HEK293T (cell line): ENCODE measurements at regions not wholly inside any gene's neighbourhood (a gene's known extent, or its start where the extent isn't known, plus 50 kb on each side); places are given as distances from the start of the nearest gene placed in this dataset.

Experiments used
- CTCF ChIA-PET: fragments of 350-600 bp; formaldehyde crosslinking; extraction: SDS; loops from one replicate; lab custom pipeline; 2021; ENCODE audit warnings: antibody characterized with exemption, inconsistent platforms; lab: Yijun Ruan, JAX
- POLR2A ChIA-PET: fragments of 350-600 bp; formaldehyde crosslinking; extraction: SDS; loops from one replicate; lab custom pipeline; 2020; ENCODE audit warnings: antibody characterized with exemption, inconsistent platforms; lab: Yijun Ruan, JAX
- DNase-seq: peaks from one replicate; pipeline ENCODE4 v3.0.0; 2012; ENCODE audit warnings: mixed read lengths; ENCODE audit errors: extremely low spot score
- ARNT ChIP-seq: fragments of 450-650 bp; IDR thresholded peaks from 2 replicates; pipeline ENCODE4 v1.6.1; 2017; ENCODE audit warnings: mild to moderate bottlenecking
- BHLHE40 ChIP-seq: fragments of 450-650 bp; IDR thresholded peaks from 2 replicates; pipeline ENCODE4 v1.6.1; 2016; ENCODE audit warnings: mild to moderate bottlenecking, moderate library complexity, borderline replicate concordance
- CTBP1 ChIP-seq: fragments of 450-650 bp; IDR thresholded peaks from 2 replicates; pipeline ENCODE4 v1.6.1; 2016; ENCODE audit warnings: borderline replicate concordance
- ELF4 ChIP-seq: fragments of 450-650 bp; IDR thresholded peaks from 2 replicates; pipeline ENCODE4 v1.6.1; 2017; ENCODE audit warnings: antibody characterized with exemption
- FOXA1 ChIP-seq: fragments of 450-650 bp; IDR thresholded peaks from 2 replicates; pipeline ENCODE4 v1.6.1; 2016; ENCODE audit warnings: mild to moderate bottlenecking
- FOXK2 ChIP-seq: fragments of 450-650 bp; IDR thresholded peaks from 2 replicates; pipeline ENCODE4 v1.6.1; 2016; ENCODE audit warnings: mild to moderate bottlenecking
- FOXM1 ChIP-seq: fragments of 450-650 bp; IDR thresholded peaks from 2 replicates; pipeline ENCODE4 v1.6.1; 2017; ENCODE audit warnings: mild to moderate bottlenecking, borderline replicate concordance
- HDGF ChIP-seq: fragments of 450-650 bp; IDR thresholded peaks from 2 replicates; pipeline ENCODE4 v1.6.1; 2017; ENCODE audit warnings: antibody characterized with exemption, borderline replicate concordance
- L3MBTL2 ChIP-seq: fragments of 450-650 bp; conservative IDR thresholded peaks from 2 replicates; pipeline ENCODE4 v1.6.1; 2016; ENCODE audit warnings: mild to moderate bottlenecking
- LEF1 ChIP-seq: fragments of 450-650 bp; IDR thresholded peaks from 2 replicates; pipeline ENCODE4 v1.6.1; 2017; ENCODE audit warnings: mild to moderate bottlenecking, borderline replicate concordance
- NFRKB ChIP-seq: fragments of 450-650 bp; IDR thresholded peaks from 2 replicates; pipeline ENCODE4 v1.6.1; 2016; ENCODE audit warnings: mild to moderate bottlenecking, moderate library complexity
- PKNOX1 ChIP-seq: fragments of 450-650 bp; IDR thresholded peaks from 2 replicates; pipeline ENCODE4 v1.6.1; 2016
- SP1 ChIP-seq: fragments of 450-650 bp; IDR thresholded peaks from 2 replicates; pipeline ENCODE4 v1.6.1; 2017
- SUZ12 ChIP-seq: fragments of 450-650 bp; IDR thresholded peaks from 2 replicates; pipeline ENCODE4 v1.6.1; 2016; ENCODE audit warnings: mild to moderate bottlenecking
- TARDBP ChIP-seq: fragments of 450-650 bp; IDR thresholded peaks from 2 replicates; pipeline ENCODE4 v1.6.1; 2016
- ZNF384 ChIP-seq: fragments of 450-650 bp; IDR thresholded peaks from 2 replicates; pipeline ENCODE4 v1.6.1; 2016

GRCh38 chr3:135556174-135556573 is 409.4 kb upstream of the PPP2R3A start:
- TF ChIP-seq SUZ12, result no peak
- no peak for TF ChIP-seq LEF1
- no peak for TF ChIP-seq FOXK2
- no peak for TF ChIP-seq CTBP1
- TF ChIP-seq NFRKB, result no peak
- TF ChIP-seq HDGF, result no peak
- TF ChIP-seq SP1, result no peak
- TF ChIP-seq ARNT, result no peak
- TF ChIP-seq TARDBP, result no peak
- no peak for TF ChIP-seq L3MBTL2
- TF ChIP-seq BHLHE40, result no peak
- TF ChIP-seq PKNOX1, result no peak
- no peak for TF ChIP-seq ELF4
- no peak for TF ChIP-seq FOXM1
- TF ChIP-seq ZNF384, result no peak
- TF ChIP-seq FOXA1, result no peak
- POLR2A ChIA-PET, result no interaction called here
- CTCF ChIA-PET, result no interaction called here
- no peak for DNase-seq

- POLR2A ChIA-PET, result no interaction called here
- no peak for DNase-seq
- CTCF ChIA-PET, result no interaction called here
- TF ChIP-seq ZNF384 (no peak), ARNT (no peak), FOXK2 (no peak), HDGF (no peak), PKNOX1 (no peak), TARDBP (no peak), SP1 (no peak), FOXA1 (no peak), FOXM1 (no peak), BHLHE40 (no peak), NFRKB (no peak), CTBP1 (no peak), L3MBTL2 (no peak), ELF4 (no peak), LEF1 (no peak), SUZ12 (no peak)
Observed at GRCh38 chr3:135558150-135558783, 407.3 kb upstream of the PPP2R3A start.

- CTCF ChIA-PET, result no interaction called here
- TF ChIP-seq SUZ12 (no peak), L3MBTL2 (no peak), LEF1 (no peak), FOXK2 (no peak), FOXA1 (no peak), NFRKB (no peak), ZNF384 (no peak), HDGF (no peak), SP1 (no peak), BHLHE40 (no peak)
- no peak for DNase-seq
- POLR2A ChIA-PET, result no interaction called here
Observed at GRCh38 chr3:135558906-135559305, 406.6 kb upstream of the PPP2R3A start.

GRCh38 chr3:135559802-135560201 is 405.7 kb upstream of the PPP2R3A start:
- ChIA-PET POLR2A (no interaction called here), CTCF (no interaction called here)
- no peak for DNase-seq
- TF ChIP-seq L3MBTL2 (no peak), ZNF384 (no peak), HDGF (no peak), NFRKB (no peak)

- DNase-seq, result no peak
- CTCF ChIA-PET, result no interaction called here
- POLR2A ChIA-PET, result no interaction called here
- TF ChIP-seq FOXM1 (no peak), TARDBP (no peak), ELF4 (no peak), ZNF384 (no peak), FOXA1 (no peak), PKNOX1 (no peak), SP1 (no peak), BHLHE40 (no peak)
Observed at GRCh38 chr3:135560847-135561246, 404.7 kb upstream of the PPP2R3A start.

- ChIA-PET POLR2A (no interaction called here), CTCF (no interaction called here)
- TF ChIP-seq CTBP1, result no peak
- no peak for TF ChIP-seq NFRKB
- no peak for TF ChIP-seq HDGF
- no peak for TF ChIP-seq FOXM1
- no peak for TF ChIP-seq L3MBTL2
- TF ChIP-seq TARDBP, result no peak
- DNase-seq, result no peak
Observed at GRCh38 chr3:135564696-135565095, 400.8 kb upstream of the PPP2R3A start.

- POLR2A ChIA-PET, result no interaction called here
- no peak for TF ChIP-seq NFRKB
- no peak for TF ChIP-seq PKNOX1
- no peak for TF ChIP-seq ARNT
- no peak for TF ChIP-seq FOXM1
- no peak for TF ChIP-seq SUZ12
- no peak for TF ChIP-seq L3MBTL2
- no peak for TF ChIP-seq TARDBP
- TF ChIP-seq SP1, result no peak
Observed at GRCh38 chr3:135565546-135565945, 400.0 kb upstream of the PPP2R3A start.

More at GRCh38 chr3:135565546-135565945, 400.0 kb upstream of the PPP2R3A start:
- DNase-seq, result no peak
- CTCF ChIA-PET, result no interaction called here
